22Rv1 (cell line): ENCODE measurements at regions not wholly inside any gene's neighbourhood (a gene's known extent, or its start where the extent isn't known, plus 50 kb on each side); places are given as distances from the start of the nearest gene placed in this dataset.

Source experiments
- ZFX ChIP-seq: fragments of 450-650 bp; IDR thresholded peaks from 2 replicates; pipeline ENCODE4 v1.6.1; 2017; ENCODE audit warnings: antibody characterized with exemption, borderline replicate concordance
- TF ChIP-seq, protein P1 (sequence below): fragments of 450-650 bp; IDR thresholded peaks from 2 replicates; pipeline ENCODE4 v1.5.1; 2017; ENCODE audit warnings: mild to moderate bottlenecking

DNA sequence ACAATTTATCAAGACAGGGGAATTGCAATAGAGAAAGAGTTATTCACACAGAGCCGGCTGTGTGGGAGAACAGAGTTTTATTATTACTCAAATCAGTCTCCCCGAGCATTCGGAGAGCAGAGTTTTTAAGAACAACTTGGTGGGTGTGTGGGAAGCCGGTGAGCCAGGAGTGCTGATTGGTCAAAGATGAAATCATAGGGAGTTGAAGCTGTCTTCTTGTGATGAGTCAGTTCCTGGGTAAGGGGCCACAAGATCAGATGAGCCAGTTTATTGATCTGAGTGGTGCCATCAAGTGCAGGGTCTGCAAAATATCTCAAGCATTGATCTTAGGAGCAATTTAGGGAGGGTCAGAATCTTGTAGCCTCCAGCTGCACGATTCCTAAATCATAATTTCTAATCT, 50.0 kb upstream of the ECI2 start:
- TF ChIP-seq, protein P1, sequence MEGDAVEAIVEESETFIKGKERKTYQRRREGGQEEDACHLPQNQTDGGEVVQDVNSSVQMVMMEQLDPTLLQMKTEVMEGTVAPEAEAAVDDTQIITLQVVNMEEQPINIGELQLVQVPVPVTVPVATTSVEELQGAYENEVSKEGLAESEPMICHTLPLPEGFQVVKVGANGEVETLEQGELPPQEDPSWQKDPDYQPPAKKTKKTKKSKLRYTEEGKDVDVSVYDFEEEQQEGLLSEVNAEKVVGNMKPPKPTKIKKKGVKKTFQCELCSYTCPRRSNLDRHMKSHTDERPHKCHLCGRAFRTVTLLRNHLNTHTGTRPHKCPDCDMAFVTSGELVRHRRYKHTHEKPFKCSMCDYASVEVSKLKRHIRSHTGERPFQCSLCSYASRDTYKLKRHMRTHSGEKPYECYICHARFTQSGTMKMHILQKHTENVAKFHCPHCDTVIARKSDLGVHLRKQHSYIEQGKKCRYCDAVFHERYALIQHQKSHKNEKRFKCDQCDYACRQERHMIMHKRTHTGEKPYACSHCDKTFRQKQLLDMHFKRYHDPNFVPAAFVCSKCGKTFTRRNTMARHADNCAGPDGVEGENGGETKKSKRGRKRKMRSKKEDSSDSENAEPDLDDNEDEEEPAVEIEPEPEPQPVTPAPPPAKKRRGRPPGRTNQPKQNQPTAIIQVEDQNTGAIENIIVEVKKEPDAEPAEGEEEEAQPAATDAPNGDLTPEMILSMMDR, result no peak
- TF ChIP-seq ZFX, result no peak
